Motor neuron (in vitro differentiated cells): ENCODE measurements at regions not wholly inside any gene's neighbourhood (a gene's known extent, or its start where the extent isn't known, plus 50 kb on each side); places are given as distances from the start of the nearest gene placed in this dataset.
A peak's percentile ranks its signal among the peaks of the same experiment; 100 is the strongest.

Source experiments
- ATAC-seq, 8 experiments: fragments of 200-7000 bp; cut with Tn5 transposase; replicated peaks in 6 of 8; 2 replicates each; pipeline ENCODE4 v1.8.0; 2021; ENCODE audit warnings: mild to moderate bottlenecking in 8 of 8, moderate library complexity in 8 of 8
- H3K27ac ChIP-seq, 2 donors: fragments of 250-450 bp; sonication (Bioruptor Pico); 2 replicates each; pipeline ENCODE4 v1.9.0; 2021; ENCODE audit warnings: antibody characterized with exemption in 2 of 2, mild to moderate bottlenecking in 2 of 2, moderate library complexity in 1 of 2
- H3K4me1 ChIP-seq, 2 donors: fragments of 250-450 bp; sonication (Bioruptor Pico); replicated peaks in 1 of 2; 2 replicates each; pipeline ENCODE4 v1.6.1; 2021; ENCODE audit warnings: antibody characterized with exemption in 2 of 2, mild to moderate bottlenecking in 2 of 2, moderate library complexity in 1 of 2
- H3K4me3 ChIP-seq, 5 donors: fragments of 250-450 bp; sonication (Bioruptor Pico); 2 replicates each; pipeline ENCODE4 v1.9.0; 2021; ENCODE audit warnings: antibody characterized with exemption in 5 of 5, mild to moderate bottlenecking in 5 of 5, moderate library complexity in 4 of 5
- WGBS, 10 experiments: fragments of 450-650 bp; shearing (Covaris generic); methylation state at CpG; one replicate each; pipeline ENCODE4 v1.0.0; 2022; 5-methylcytosine and 5-hydroxymethylcytosine counted together
- in situ Hi-C, 9 experiments: fragments of 400-800 bp; cut with MboI; loops; one replicate each; pipeline ENCODE4 v1.15.0; 2021; ENCODE audit warnings: low sequenced_read_pairs in 9 of 9, low pct_unique_long_range_greater_than_20kb in 2 of 9; ENCODE audit not compliant: unreplicated experiment in 9 of 9

DNA sequence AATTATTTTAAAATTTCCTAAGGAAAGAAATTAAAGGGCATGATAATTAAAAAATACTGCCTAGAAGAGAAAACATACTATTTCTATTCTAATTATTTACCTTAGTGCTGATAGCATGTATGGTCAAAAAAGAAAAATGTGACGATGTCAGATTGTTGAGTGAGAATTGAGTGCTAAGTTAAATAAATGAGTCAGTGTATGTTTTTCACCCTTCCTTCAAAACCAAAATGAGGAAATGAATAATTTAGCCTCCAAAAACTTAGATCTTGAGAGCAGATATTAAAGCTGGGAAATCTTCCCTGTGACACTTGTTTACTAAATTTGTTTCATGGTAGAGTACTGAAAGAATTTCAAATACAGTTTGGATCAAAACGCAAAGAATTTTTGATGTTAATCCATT lies 58.6 kb upstream of the NYAP2 start:
- in situ Hi-C loops = no loop called here
- Histone ChIP-seq H3K27ac (no peak overlapping the region), H3K4me3 (no peak overlapping the region), H3K4me1 (no peaks in the 10 kb centered on the region)
- WGBS, 10 experiments = 31 to 100% (median 75%) methylated on average over 1 to 2 of the region's 2 CpGs; no CpG with 5 or more reads in 1 of the 10 experiments
- no peak for ATAC-seq

DNA sequence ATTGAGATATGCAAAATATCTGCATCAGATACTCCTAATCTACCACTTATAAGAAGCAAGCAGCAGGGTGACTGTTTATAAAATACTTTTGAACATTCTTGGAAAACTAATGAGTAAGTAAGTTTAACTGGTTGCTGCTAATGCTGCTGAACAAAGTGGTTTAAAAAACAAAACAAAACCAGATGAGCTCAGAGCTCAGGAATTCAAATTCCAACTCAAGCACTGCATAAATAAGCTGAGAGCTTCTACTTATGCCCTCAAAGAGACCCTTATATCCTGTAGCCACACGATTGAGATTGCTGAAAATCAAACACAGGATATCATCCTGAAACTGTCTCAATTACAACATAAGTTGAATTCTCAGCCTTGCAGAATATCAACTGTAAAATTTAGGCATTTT lies 62.3 kb upstream of the NYAP2 start:
- H3K27ac ChIP-seq = no peak overlapping the region
- WGBS, 10 experiments = 0 to 67% (median 29%) methylated on average over 1 of the region's 1 CpG; no CpG with 5 or more reads in 3 of the 10 experiments
- no peak overlapping the region for H3K4me3 ChIP-seq
- in situ Hi-C loops = no loop called here
- H3K4me1 ChIP-seq = no peaks in the 10 kb centered on the region
- peak in 1 of 8 experiments; percentile 23 for ATAC-seq

GRCh38 chr2:225334514-225334913 lies 65.0 kb upstream of the NYAP2 start:
- in situ Hi-C loops = no loop called here
- Histone ChIP-seq H3K4me3 (no peak overlapping the region), H3K27ac (no peak overlapping the region), H3K4me1 (no peaks in the 10 kb centered on the region)
- 23 to 100% (median 75%) methylated on average over 1 to 4 of the region's 4 CpGs for WGBS, 10 experiments
- peak in 2 of 8 experiments; percentile 23 to 60 for ATAC-seq

DNA sequence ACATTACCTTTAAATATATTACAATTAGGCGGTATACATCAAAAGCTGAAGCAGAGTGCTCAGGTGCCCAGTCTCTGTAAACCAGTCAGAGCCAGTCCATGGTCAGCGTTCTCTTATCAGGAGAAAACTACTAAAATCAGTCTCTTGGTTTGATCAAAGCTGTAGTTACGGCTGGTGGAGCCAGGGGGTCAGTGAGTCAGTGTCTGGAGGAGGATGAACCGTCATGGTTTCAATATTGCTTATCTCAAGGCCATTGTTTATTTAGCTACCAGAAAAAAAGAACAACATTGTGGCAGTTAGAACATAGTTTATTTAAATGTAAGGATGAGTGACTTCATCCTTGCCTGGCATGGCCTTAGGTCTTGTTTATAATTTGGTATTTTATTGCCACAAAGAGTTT lies 71.3 kb upstream of the NYAP2 start:
- Histone ChIP-seq H3K27ac (no peak overlapping the region), H3K4me1 (no peaks in the 10 kb centered on the region), H3K4me3 (no peak overlapping the region)
- WGBS, 10 experiments = 0 to 94% (median 71%) methylated on average over 1 to 3 of the region's 4 CpGs; no CpG with 5 or more reads in 2 of the 10 experiments
- ATAC-seq = no peak
- in situ Hi-C loops = no loop called here

- no peak overlapping the region for H3K4me3 ChIP-seq
- no peaks in the 10 kb centered on the region for H3K4me1 ChIP-seq
- 29 to 100% (median 100%) methylated on average over 1 of the region's 1 CpG; no CpG with 5 or more reads in 3 of the 10 experiments for WGBS, 10 experiments
- in situ Hi-C loops = no loop called here
- no peak overlapping the region for H3K27ac ChIP-seq
- no peak for ATAC-seq
These were observed 72.5 kb upstream of the NYAP2 start for GRCh38 chr2:225326969-225327368.

DNA sequence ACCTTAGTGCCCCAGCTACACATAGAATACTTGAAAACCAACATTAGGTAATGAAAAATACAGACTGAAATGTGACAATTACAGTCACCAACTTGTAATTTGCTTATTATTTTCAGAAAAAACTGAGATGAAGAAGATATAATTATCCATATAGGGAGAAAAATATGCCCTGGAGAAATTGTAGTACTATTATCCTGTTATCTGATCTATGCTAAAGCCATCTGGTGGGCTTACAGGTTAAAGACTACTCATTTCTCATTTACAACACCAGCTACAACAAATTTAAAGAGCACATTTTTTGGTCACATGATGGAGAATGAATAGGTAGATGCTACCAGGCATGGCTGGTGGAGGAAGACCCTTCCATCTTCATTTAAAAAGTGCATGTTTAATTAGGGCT lies 79.6 kb upstream of the NYAP2 start:
- ATAC-seq = no peak
- in situ Hi-C loops = no loop called here

GRCh38 chr2:225318440-225318839 lies 81.1 kb upstream of the NYAP2 start:
- 0 to 100% (median 90%) methylated on average over 1 of the region's 1 CpG; no CpG with 5 or more reads in 6 of the 10 experiments for WGBS, 10 experiments

More for the DNA sequence above, 79.6 kb upstream of the NYAP2 start:
- Histone ChIP-seq H3K27ac (no peak overlapping the region), H3K4me3 (no peak overlapping the region), H3K4me1 (no peaks in the 10 kb centered on the region)

DNA sequence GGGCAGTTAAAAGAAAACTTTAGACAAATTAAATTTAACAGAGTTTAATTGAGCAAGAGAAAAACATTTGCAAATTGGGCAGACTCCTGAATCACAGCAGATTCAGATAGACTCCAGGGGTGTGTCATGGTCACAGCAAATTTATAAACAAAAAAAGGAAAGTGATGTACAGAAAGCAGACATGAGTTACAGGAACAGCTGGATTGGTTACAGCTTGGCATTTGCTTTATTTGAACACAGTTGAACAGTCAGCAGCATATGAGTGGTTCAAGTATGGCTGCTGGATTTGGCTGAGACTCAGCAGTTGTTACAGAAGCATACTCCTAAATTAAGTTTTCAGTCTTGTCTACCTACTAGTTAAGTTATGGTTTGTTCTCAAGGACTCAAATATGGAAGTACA lies 82.3 kb upstream of the NYAP2 start:
- in situ Hi-C loops = no loop called here

More at GRCh38 chr2:225318440-225318839, 81.1 kb upstream of the NYAP2 start:
- no peak for ATAC-seq
- Histone ChIP-seq H3K4me1 (no peaks in the 10 kb centered on the region), H3K4me3 (no peak overlapping the region), H3K27ac (no peak overlapping the region)
- in situ Hi-C loops = no loop called here

GRCh38 chr2:225310745-225311144 lies 88.8 kb upstream of the NYAP2 start:
- Histone ChIP-seq H3K4me3 (no peak overlapping the region), H3K4me1 (no peaks in the 10 kb centered on the region), H3K27ac (no peak overlapping the region)
- in situ Hi-C loops = no loop called here
- ATAC-seq = no peak

More for the DNA sequence above, 82.3 kb upstream of the NYAP2 start:
- no peaks in the 10 kb centered on the region for H3K4me1 ChIP-seq
- no peak overlapping the region for H3K27ac ChIP-seq
- no peak for ATAC-seq
- no peak overlapping the region for H3K4me3 ChIP-seq

- ATAC-seq = no peak
- in situ Hi-C loops = no loop called here
- no peak overlapping the region for H3K4me3 ChIP-seq
- H3K4me1 ChIP-seq = no peaks in the 10 kb centered on the region
- no peak overlapping the region for H3K27ac ChIP-seq
These were observed 90.0 kb upstream of the NYAP2 start for GRCh38 chr2:225309516-225309915.

DNA sequence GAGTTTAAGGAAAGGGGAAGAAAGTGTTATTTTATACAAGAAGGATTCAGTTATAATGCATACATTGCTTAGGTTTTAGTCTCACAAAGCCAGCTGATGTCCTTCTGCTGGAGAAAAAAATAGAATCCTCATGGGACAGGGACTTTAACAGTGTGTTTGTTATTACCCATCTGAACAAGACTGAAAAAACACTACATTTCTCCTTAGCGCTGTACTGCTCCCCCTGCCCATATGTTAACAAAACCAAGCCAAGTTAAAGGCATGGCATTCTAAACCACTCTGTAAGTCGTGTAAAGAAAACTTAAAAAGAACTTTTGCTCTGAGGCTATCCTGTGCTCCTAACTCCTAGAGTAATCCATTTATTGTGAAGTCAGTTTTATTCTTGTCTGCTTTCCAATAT lies 102.6 kb upstream of the NYAP2 start:
- in situ Hi-C loops = no loop called here
- H3K4me1 ChIP-seq = no peaks in the 10 kb centered on the region
- ATAC-seq = no peak
- no peak overlapping the region for H3K4me3 ChIP-seq
- no peak overlapping the region for H3K27ac ChIP-seq
- 0 to 100% (median 14%) methylated on average over 1 to 2 of the region's 2 CpGs; no CpG with 5 or more reads in 3 of the 10 experiments for WGBS, 10 experiments

DNA sequence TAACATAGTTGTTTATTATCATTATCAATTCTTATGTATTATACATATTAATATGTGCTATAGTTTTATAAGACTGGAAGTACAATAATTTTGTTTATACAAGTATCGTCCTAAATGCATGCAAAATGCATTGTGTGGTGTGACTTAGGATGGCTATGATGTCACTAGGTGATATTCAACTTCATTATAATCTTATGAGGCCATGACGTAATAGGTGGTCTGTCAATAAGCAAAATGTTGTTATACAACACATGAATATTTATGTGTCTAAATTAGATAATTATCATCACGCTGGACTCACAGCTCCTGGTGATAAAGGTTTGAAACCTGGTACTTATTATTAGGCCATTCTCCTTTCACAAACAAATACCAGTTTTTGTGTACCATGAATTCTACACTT lies 104.4 kb upstream of the NYAP2 start:
- in situ Hi-C loops = no loop called here

DNA sequence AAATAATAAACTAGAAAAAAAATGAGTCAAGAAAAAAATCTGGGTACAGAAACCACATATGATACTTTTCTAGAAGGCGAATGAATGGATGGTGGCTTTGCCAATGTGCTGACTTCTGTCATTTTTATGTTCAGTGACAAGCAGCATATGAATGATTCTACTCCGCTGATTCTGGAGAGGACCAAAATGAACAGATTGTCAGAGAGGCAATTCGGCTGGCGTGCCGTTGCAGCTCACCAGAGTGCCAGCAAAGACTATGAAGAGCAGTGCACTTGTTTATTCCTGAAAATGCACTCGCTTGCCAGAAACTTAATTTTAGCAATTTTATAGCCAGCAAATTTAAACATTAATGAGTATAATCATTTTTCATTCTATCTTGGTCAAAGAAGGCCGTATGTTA lies 105.9 kb upstream of the NYAP2 start:
- Histone ChIP-seq H3K27ac (no peak overlapping the region), H3K4me3 (no peak overlapping the region), H3K4me1 (no peaks in the 10 kb centered on the region)
- ATAC-seq = no peak
- WGBS, 10 experiments = 13 to 100% (median 79%) methylated on average over 1 to 7 of the region's 7 CpGs
- in situ Hi-C loops = no loop called here

More for the DNA sequence above, 104.4 kb upstream of the NYAP2 start:
- no peak for ATAC-seq
- H3K4me3 ChIP-seq = no peak overlapping the region
- H3K4me1 ChIP-seq = no peaks in the 10 kb centered on the region
- no peak overlapping the region for H3K27ac ChIP-seq
- 20 to 96% (median 63%) methylated on average over 1 to 3 of the region's 3 CpGs; no CpG with 5 or more reads in 1 of the 10 experiments for WGBS, 10 experiments

DNA sequence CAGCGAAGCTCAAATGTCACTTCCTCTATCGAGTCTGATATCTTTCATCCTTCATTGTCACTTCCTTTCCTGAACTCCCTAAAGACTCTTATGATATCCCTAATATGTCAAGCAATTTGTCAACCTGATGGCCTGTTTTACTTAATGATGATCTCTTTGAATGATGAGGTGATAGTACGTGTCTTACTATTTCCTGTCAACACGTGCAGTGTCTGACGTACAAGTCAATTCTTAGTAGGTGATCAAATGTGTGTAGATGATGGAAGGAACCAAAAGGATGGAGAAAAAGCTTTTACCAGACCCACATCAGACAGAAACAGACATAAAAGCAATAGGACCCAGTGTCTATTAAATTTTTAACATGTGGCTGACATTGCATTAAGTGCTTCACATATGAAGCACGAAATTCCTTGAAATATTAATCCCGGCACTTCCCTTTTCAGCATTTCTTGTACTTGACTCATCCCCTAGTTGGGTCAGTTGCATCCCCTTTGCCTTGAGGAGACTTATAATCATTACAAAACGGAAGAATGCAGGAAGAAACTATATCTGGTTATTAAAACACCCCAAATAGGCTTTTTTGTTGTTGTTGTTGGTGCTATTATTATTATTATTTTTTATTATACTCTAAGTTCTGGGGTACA lies 108.6 kb upstream of the NYAP2 start:
- Histone ChIP-seq H3K27ac (no peak overlapping the region), H3K4me3 (no peak overlapping the region), H3K4me1 (no peaks in the 10 kb centered on the region)
- WGBS, 10 experiments = 0 to 83% (median 68%) methylated on average over 4 to 8 of the region's 8 CpGs; no CpG with 5 or more reads in 1 of the 10 experiments
- in situ Hi-C loops = no loop called here
- no peak for ATAC-seq
